ENCODE measurements at regions not wholly inside any gene's neighbourhood (a gene's known extent, or its start where the extent isn't known, plus 50 kb on each side); places are given as distances from the start of the nearest gene placed in this dataset.

DNA sequence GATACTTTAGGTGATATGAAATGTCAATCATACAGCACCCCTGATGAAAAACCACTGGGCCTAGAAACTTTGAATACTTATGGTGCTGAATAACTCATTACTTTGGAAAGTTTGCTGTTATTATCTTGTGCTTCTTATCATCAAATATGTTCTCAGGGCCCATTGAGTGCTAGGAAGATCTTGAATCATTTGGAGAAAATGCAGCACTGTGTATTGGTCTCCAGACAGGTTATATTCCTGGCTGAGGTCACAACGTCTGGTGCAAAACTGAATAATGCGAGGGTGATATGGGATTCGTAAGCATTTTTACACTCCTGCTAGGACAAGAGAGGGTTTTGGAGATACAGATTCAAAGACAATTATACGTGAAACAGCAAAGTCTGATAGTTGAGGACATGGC is 249.4 kb upstream of the TNC start:
- TF ChIP-seq, protein P1, sequence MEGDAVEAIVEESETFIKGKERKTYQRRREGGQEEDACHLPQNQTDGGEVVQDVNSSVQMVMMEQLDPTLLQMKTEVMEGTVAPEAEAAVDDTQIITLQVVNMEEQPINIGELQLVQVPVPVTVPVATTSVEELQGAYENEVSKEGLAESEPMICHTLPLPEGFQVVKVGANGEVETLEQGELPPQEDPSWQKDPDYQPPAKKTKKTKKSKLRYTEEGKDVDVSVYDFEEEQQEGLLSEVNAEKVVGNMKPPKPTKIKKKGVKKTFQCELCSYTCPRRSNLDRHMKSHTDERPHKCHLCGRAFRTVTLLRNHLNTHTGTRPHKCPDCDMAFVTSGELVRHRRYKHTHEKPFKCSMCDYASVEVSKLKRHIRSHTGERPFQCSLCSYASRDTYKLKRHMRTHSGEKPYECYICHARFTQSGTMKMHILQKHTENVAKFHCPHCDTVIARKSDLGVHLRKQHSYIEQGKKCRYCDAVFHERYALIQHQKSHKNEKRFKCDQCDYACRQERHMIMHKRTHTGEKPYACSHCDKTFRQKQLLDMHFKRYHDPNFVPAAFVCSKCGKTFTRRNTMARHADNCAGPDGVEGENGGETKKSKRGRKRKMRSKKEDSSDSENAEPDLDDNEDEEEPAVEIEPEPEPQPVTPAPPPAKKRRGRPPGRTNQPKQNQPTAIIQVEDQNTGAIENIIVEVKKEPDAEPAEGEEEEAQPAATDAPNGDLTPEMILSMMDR (conservative IDR thresholded peaks at IDR 0.05; ENCODE audit: low read depth, low read length) = no peak
- no peak for DNase-seq (ENCODE audit: low read depth)
- no peak overlapping the region for H3K4me3 ChIP-seq (ENCODE audit: low read depth, low read length)

DNA sequence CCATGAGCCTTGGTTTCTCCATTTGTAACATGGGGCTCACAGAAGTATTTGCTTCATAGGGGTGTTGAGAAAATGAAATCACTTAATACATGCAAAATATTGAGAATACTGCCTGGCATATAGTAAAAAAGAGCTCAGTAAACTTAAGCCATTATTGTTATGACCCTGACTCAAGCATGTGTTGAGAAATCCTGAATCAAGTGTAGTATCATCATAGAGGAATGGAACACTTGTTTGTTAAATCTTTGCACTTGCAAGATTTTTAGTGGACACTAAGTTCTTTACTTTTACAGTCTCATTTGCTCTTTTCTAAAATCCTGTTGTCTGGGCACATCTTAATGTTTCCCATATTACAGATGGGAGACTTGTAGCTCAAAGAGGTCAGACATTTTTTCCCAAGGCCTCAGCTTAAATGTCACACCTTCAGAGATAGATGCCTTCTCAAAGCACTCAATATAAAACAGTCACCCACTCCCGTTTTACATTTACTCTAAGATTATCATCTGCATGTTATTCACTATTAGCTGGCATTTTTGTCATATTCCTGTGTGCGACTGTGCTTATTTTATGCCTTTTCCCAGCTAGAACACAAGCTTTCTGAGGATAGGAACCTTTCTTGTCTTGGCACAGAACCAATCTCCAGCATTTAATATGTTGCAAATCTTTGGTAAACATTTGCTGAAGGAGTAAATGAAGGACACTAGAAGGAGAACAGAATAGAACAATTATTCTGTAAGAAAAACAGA is 250.0 kb upstream of the TNC start:
- peak; percentile 55 for DNase-seq (ENCODE audit: low read depth)
- TF ChIP-seq, protein P1 (conservative IDR thresholded peaks at IDR 0.05; ENCODE audit: low read depth, low read length) = no peak
- H3K4me3 ChIP-seq (ENCODE audit: low read depth, low read length) = no peak overlapping the region

GRCh38 chr9:115369322-115369957 is 251.5 kb upstream of the TNC start:
- peak; percentile 89 for DNase-seq (ENCODE audit: low read depth)
- H3K4me3 ChIP-seq (ENCODE audit: low read depth, low read length) = no peak overlapping the region
- TF ChIP-seq, protein P1 (conservative IDR thresholded peaks at IDR 0.05; ENCODE audit: low read depth, low read length) = no peak

DNA sequence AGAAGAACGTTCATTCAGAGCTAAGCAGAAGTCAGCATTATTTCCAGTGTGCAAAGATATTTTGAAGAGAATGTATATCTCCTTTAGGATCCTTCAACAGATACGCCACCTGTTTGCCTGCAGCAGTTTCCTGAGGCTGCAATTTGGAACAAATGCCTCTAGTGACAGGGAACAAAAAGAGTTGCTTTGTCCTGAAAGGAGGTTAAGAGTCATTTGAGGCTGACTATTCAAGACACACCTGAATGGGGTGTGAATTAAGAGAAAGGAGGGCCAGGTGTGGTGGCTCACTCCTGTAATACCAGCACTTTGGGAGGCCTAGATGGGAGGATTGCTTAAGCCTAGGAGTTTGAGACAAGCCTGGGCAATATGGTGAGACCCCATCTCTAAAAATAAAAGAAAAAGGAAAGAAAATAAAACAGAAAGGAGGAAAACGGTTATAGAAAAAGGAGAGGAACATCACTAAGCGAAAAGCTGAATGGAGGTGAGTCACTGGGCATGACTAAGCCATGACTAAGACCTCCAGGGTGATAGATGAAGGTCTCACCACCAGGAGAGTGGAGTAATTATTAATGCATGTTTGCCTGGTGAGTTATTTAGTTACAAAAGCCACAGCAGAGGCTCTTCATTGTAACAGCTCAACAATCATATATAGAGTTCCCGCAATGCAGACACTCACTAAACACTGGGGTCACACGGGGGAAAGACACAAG is 255.2 kb upstream of the TNC start:
- no peak overlapping the region for H3K4me3 ChIP-seq (ENCODE audit: low read depth, low read length)
- TF ChIP-seq, protein P1 (conservative IDR thresholded peaks at IDR 0.05; ENCODE audit: low read depth, low read length) = peak; percentile 30
- DNase-seq (ENCODE audit: low read depth) = peak; percentile 95

GRCh38 chr9:115373710-115374045 is 255.7 kb upstream of the TNC start:
- no peak for DNase-seq (ENCODE audit: low read depth)
- H3K4me3 ChIP-seq (ENCODE audit: low read depth, low read length) = no peak overlapping the region
- TF ChIP-seq, protein P1 (conservative IDR thresholded peaks at IDR 0.05; ENCODE audit: low read depth, low read length) = no peak

DNA sequence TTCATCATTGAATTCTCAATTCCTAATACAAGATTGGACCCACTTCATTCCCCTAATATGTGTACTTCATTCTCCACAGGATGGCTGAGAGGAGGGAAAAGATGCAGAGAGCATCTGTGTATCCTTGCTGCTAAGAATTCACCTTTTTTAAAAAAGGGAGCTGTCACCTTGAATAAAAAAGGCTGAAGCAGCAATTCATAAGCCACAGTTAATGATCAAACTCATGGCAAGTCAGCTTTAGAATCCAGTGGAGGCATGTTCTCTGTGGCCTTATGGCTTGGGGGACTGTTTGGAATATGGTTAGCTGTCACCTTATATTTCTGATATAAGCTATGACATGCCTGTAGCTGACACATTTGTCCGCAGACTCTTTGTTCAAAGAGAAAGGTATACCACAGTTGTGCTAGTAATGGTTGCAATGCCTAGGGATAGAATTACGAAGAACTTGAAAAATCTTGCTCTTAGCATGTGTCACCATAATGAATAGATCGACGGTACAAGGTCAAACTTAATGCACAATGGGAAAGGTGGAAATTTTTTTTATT is 256.8 kb upstream of the TNC start:
- no peak overlapping the region for H3K4me3 ChIP-seq (ENCODE audit: low read depth, low read length)
- TF ChIP-seq, protein P1 (conservative IDR thresholded peaks at IDR 0.05; ENCODE audit: low read depth, low read length) = no peak
- DNase-seq (ENCODE audit: low read depth) = no peak

Data from choroid plexus epithelial cell (primary cell).